ENCODE measurements at regions not wholly inside any gene's neighbourhood (a gene's known extent, or its start where the extent isn't known, plus 50 kb on each side); places are given as distances from the start of the nearest gene placed in this dataset.

GRCh38 chr13:39100996-39101738, 62.9 kb downstream of the NHLRC3 start:
- no peak for DNase-seq

- no peak for DNase-seq
These were observed 64.8 kb downstream of the NHLRC3 start for GRCh38 chr13:39102981-39103490.

- peak; percentile 65 for DNase-seq
These were observed 66.9 kb downstream of the NHLRC3 start for GRCh38 chr13:39105110-39105509.

GRCh38 chr13:39106216-39107005, 68.2 kb downstream of the NHLRC3 start:
- peak; percentile 95 for DNase-seq

GRCh38 chr13:39107561-39107960, 69.3 kb downstream of the NHLRC3 start:
- DNase-seq = peak; percentile 28

- no peak for DNase-seq
These were observed 70.5 kb downstream of the NHLRC3 start for GRCh38 chr13:39108783-39109182.

GRCh38 chr13:39110518-39111097, 72.4 kb downstream of the NHLRC3 start:
- no peak for DNase-seq

- DNase-seq = no peak
These were observed 72.9 kb downstream of the NHLRC3 start for GRCh38 chr13:39111145-39111544.

GRCh38 chr13:39119422-39119821, 81.2 kb downstream of the NHLRC3 start:
- DNase-seq = no peak

- no peak for DNase-seq
These were observed 85.3 kb downstream of the NHLRC3 start for GRCh38 chr13:39123578-39123977.

GRCh38 chr13:39129213-39129612, 91.0 kb downstream of the NHLRC3 start:
- peak; percentile 43 for DNase-seq

GRCh38 chr13:39130301-39130700, 92.0 kb downstream of the NHLRC3 start:
- DNase-seq = peak; percentile 88

- no peak for DNase-seq
These were observed 94.3 kb downstream of the NHLRC3 start for GRCh38 chr13:39132286-39133230.

GRCh38 chr13:39133781-39134180, 95.5 kb downstream of the NHLRC3 start:
- DNase-seq = no peak

GRCh38 chr13:39134574-39134973, 96.3 kb downstream of the NHLRC3 start:
- DNase-seq = no peak

- no peak for DNase-seq
These were observed 106.1 kb downstream of the NHLRC3 start for GRCh38 chr13:39144391-39144790.

GRCh38 chr13:39144941-39145533, 106.8 kb downstream of the NHLRC3 start:
- DNase-seq = no peak

GRCh38 chr13:39148513-39148961, 110.3 kb downstream of the NHLRC3 start:
- DNase-seq = peak; percentile 90

- no peak for DNase-seq
These were observed 111.6 kb downstream of the NHLRC3 start for GRCh38 chr13:39149896-39150295.

- no peak for DNase-seq
These were observed 115.8 kb downstream of the NHLRC3 start for GRCh38 chr13:39154041-39154440.

- DNase-seq = peak; percentile 93
These were observed 121.1 kb downstream of the NHLRC3 start for GRCh38 chr13:39159393-39159792.

- peak; percentile 32 for DNase-seq
These were observed 121.7 kb downstream of the NHLRC3 start for GRCh38 chr13:39159846-39160370.
